Gastroesophageal sphincter (tissue), 4 donors: ENCODE measurements at regions not wholly inside any gene's neighbourhood (a gene's known extent, or its start where the extent isn't known, plus 50 kb on each side); places are given as distances from the start of the nearest gene placed in this dataset.

Experiments used
- ATAC-seq: fragments of 150-250 bp; one replicate; pipeline ENCODE4 v1.9.1; 2016; ENCODE audit warnings: mild to moderate bottlenecking, moderate library complexity
- H3K27ac ChIP-seq, 4 donors: fragments of 200-600 bp; sonication (generic) in 3 of 4; 1 replicate in 3 of 4; 2 replicates in 1 of 4; pipeline ENCODE4 v1.5.1; 2016 to 2019
- H3K27me3 ChIP-seq: fragments of 200-600 bp; sonication (generic); one replicate; pipeline ENCODE4 v1.5.1; 2019
- H3K36me3 ChIP-seq, 2 donors: fragments of 200-600 bp; sonication (generic); one replicate each; pipeline ENCODE4 v1.5.1; 2019; ENCODE audit warnings: control low read depth in 1 of 2
- H3K4me1 ChIP-seq, 3 donors: fragments of 200-600 bp; sonication (generic); 1 replicate in 2 of 3; 2 replicates in 1 of 3; pipeline ENCODE4 v1.5.1; 2016 to 2019; ENCODE audit warnings: control low read depth in 2 of 3
- H3K4me3 ChIP-seq, 2 donors: fragments of 200-600 bp; sonication (generic); one replicate each; pipeline ENCODE4 v1.5.1; 2019; ENCODE audit warnings: mild to moderate bottlenecking in 1 of 2, moderate library complexity in 1 of 2
- H3K9me3 ChIP-seq, 3 donors: fragments of 200-600 bp; sonication (generic); one replicate each; pipeline ENCODE4 v1.5.1; 2017 to 2019; ENCODE audit warnings: control low read depth in 2 of 3
- CTCF ChIP-seq, 4 experiments: fragments of 200-600 bp in 2 of 4; fragments of 450-650 bp in 2 of 4; sonication (generic) in 1 of 4; IDR thresholded peaks; one replicate each; pipeline ENCODE4 v1.5.1; 2017 to 2019; ENCODE audit warnings: antibody characterized with exemption in 4 of 4, mild to moderate bottlenecking in 2 of 4, moderate library complexity in 2 of 4
- EP300 ChIP-seq: sonication (generic); formaldehyde crosslinking; IDR thresholded peaks from one replicate; pipeline ENCODE4 v1.6.1; 2017; ENCODE audit warnings: antibody characterized with exemption, mild to moderate bottlenecking
- POLR2A ChIP-seq, 2 donors: fragments of 450-650 bp; IDR thresholded peaks; one replicate each; pipeline ENCODE4 v1.6.1; 2017; ENCODE audit warnings: antibody characterized with exemption in 2 of 2, mild to moderate bottlenecking in 2 of 2, moderate library complexity in 1 of 2
- POLR2AphosphoS5 ChIP-seq: sonication (generic); formaldehyde crosslinking; IDR thresholded peaks from one replicate; pipeline ENCODE4 v1.6.1; 2017; ENCODE audit warnings: antibody characterized with exemption
- WGBS, 2 donors: methylation state at CpG; one replicate each; pipeline ENCODE4 v1.1.5; 2018; ENCODE audit warnings: low coverage in 1 of 2; 5-methylcytosine and 5-hydroxymethylcytosine counted together

- no peaks in the 10 kb centered on the region for H3K36me3 ChIP-seq
- ATAC-seq: no peak
- no peaks in the 10 kb centered on the region for H3K9me3 ChIP-seq
- no peak overlapping the region for H3K27ac ChIP-seq
- H3K4me1 ChIP-seq: no peaks in the 10 kb centered on the region
- 32 to 74% methylated on average over 2 of the region's 2 CpGs for WGBS, 2 donors
- no peak for TF ChIP-seq POLR2A (IDR thresholded peaks at IDR 0.05)
- TF ChIP-seq EP300: no peak
- no peak for TF ChIP-seq POLR2AphosphoS5
- no peak for TF ChIP-seq CTCF (IDR thresholded peaks at IDR 0.05)
- H3K27me3 ChIP-seq: no peaks in the 10 kb centered on the region
- H3K4me3 ChIP-seq: no peak overlapping the region
Observed at GRCh38 chr6:18883268-18883667, 496.1 kb downstream of the RNF144B start.

- no peaks in the 10 kb centered on the region for H3K27me3 ChIP-seq
- 79 to 83% methylated on average over 3 of the region's 3 CpGs for WGBS, 2 donors
- TF ChIP-seq POLR2A (IDR thresholded peaks at IDR 0.05) (no peak), EP300 (no peak), CTCF (IDR thresholded peaks at IDR 0.05) (no peak), POLR2AphosphoS5 (no peak)
- no peaks in the 10 kb centered on the region for H3K36me3 ChIP-seq
- no peak overlapping the region for H3K4me3 ChIP-seq
- no peaks in the 10 kb centered on the region for H3K4me1 ChIP-seq
- H3K27ac ChIP-seq: no peak overlapping the region
- no peaks in the 10 kb centered on the region for H3K9me3 ChIP-seq
- no peak for ATAC-seq
Observed at GRCh38 chr6:18883851-18884250, 496.7 kb downstream of the RNF144B start.

- 20 to 49% methylated on average over 5 to 6 of the region's 7 CpGs for WGBS, 2 donors
- TF ChIP-seq EP300 (no peak), POLR2A (IDR thresholded peaks at IDR 0.05) (no peak), POLR2AphosphoS5 (no peak), CTCF (IDR thresholded peaks at IDR 0.05) (no peak)
- Histone ChIP-seq H3K9me3 (no peaks in the 10 kb centered on the region), H3K27ac (no peak overlapping the region), H3K36me3 (no peaks in the 10 kb centered on the region), H3K4me1 (no peaks in the 10 kb centered on the region), H3K27me3 (no peaks in the 10 kb centered on the region), H3K4me3 (no peak overlapping the region)
- no peak for ATAC-seq
Observed at GRCh38 chr6:18893540-18894269, 506.6 kb downstream of the RNF144B start.

- H3K27me3 ChIP-seq: no peaks in the 10 kb centered on the region
- H3K27ac ChIP-seq: no peak overlapping the region
- H3K4me1 ChIP-seq: no peaks in the 10 kb centered on the region
- no peaks in the 10 kb centered on the region for H3K9me3 ChIP-seq
- no peaks in the 10 kb centered on the region for H3K36me3 ChIP-seq
- no peak overlapping the region for H3K4me3 ChIP-seq
- TF ChIP-seq CTCF (IDR thresholded peaks at IDR 0.05) (no peak), POLR2A (IDR thresholded peaks at IDR 0.05) (no peak), EP300 (no peak), POLR2AphosphoS5 (no peak)
- ATAC-seq: no peak
Observed at GRCh38 chr6:18897350-18897749, 510.2 kb downstream of the RNF144B start.

- no peaks in the 10 kb centered on the region for H3K36me3 ChIP-seq
- TF ChIP-seq EP300 (no peak), POLR2AphosphoS5 (no peak), CTCF (IDR thresholded peaks at IDR 0.05) (no peak), POLR2A (IDR thresholded peaks at IDR 0.05) (no peak)
- H3K4me1 ChIP-seq: no peaks in the 10 kb centered on the region
- H3K4me3 ChIP-seq: no peak overlapping the region
- H3K27ac ChIP-seq: no peak overlapping the region
- WGBS, 2 donors: 83 to 93% methylated on average over 2 of the region's 2 CpGs
- H3K27me3 ChIP-seq: no peaks in the 10 kb centered on the region
- no peak for ATAC-seq
- no peaks in the 10 kb centered on the region for H3K9me3 ChIP-seq
Observed at GRCh38 chr6:18904681-18905080, 517.5 kb downstream of the RNF144B start.
